ENCODE measurements at regions not wholly inside any gene's neighbourhood (a gene's known extent, or its start where the extent isn't known, plus 50 kb on each side); places are given as distances from the start of the nearest gene placed in this dataset.
"Not testable (repeated sequence)": the region's sequence is repeated elsewhere in the genome, so short reads cannot be mapped to it uniquely, and the experiment has no call there.

- DNase-seq = no peak
These were observed 1387.2 kb downstream of the OLFM4 start for GRCh38 chr13:54415753-54416366.

GRCh38 chr13:54422946-54423345 lies 1394.3 kb downstream of the OLFM4 start:
- DNase-seq = not testable (repeated sequence)

GRCh38 chr13:54424344-54424743 lies 1395.7 kb downstream of the OLFM4 start:
- no peak for DNase-seq

- peak; percentile 69 for DNase-seq
These were observed 1405.0 kb downstream of the OLFM4 start for GRCh38 chr13:54433493-54434206.

- DNase-seq = not testable (repeated sequence)
These were observed 1412.3 kb downstream of the OLFM4 start for GRCh38 chr13:54440853-54441400.

GRCh38 chr13:54445453-54445852 lies 1416.8 kb downstream of the OLFM4 start:
- no peak for DNase-seq

- DNase-seq = no peak
These were observed 1417.3 kb downstream of the OLFM4 start for GRCh38 chr13:54445865-54446264.

- DNase-seq = no peak
These were observed 1421.3 kb downstream of the OLFM4 start for GRCh38 chr13:54449922-54450321.

- no peak for DNase-seq
These were observed 1455.6 kb downstream of the OLFM4 start for GRCh38 chr13:54484166-54484565.

GRCh38 chr13:54486421-54487166 lies 1458.0 kb downstream of the OLFM4 start:
- DNase-seq = no peak

- no peak for DNase-seq
These were observed 1460.7 kb downstream of the OLFM4 start for GRCh38 chr13:54489359-54489758.

GRCh38 chr13:54492995-54493394 lies 1464.4 kb downstream of the OLFM4 start:
- no peak for DNase-seq

- DNase-seq = no peak
These were observed 1482.8 kb downstream of the OLFM4 start for GRCh38 chr13:54511366-54511765.

- no peak for DNase-seq
These were observed 1484.6 kb downstream of the OLFM4 start for GRCh38 chr13:54513254-54513653.

- DNase-seq = no peak
These were observed 1507.5 kb downstream of the OLFM4 start for GRCh38 chr13:54536112-54536511.

- DNase-seq = no peak
These were observed 1534.7 kb downstream of the OLFM4 start for GRCh38 chr13:54563286-54563685.

- not testable (repeated sequence) for DNase-seq
These were observed 1543.4 kb downstream of the OLFM4 start for GRCh38 chr13:54572037-54572436.

- DNase-seq = no peak
These were observed 1544.6 kb downstream of the OLFM4 start for GRCh38 chr13:54573186-54573585.

- no peak for DNase-seq
These were observed 1546.2 kb downstream of the OLFM4 start for GRCh38 chr13:54574791-54575190.

- no peak for DNase-seq
These were observed 1562.9 kb downstream of the OLFM4 start for GRCh38 chr13:54591540-54591939.

GRCh38 chr13:54592201-54592600 lies 1563.6 kb downstream of the OLFM4 start:
- no peak for DNase-seq

- DNase-seq = peak; percentile 8
These were observed 1564.9 kb downstream of the OLFM4 start for GRCh38 chr13:54593504-54593903.

GRCh38 chr13:54597540-54598088 lies 1569.0 kb downstream of the OLFM4 start:
- no peak for DNase-seq

Data from NCI-H2107 (cell line).